MCF 10A (cell line): ENCODE measurements at regions not wholly inside any gene's neighbourhood (a gene's known extent, or its start where the extent isn't known, plus 50 kb on each side); places are given as distances from the start of the nearest gene placed in this dataset.
"Not testable (repeated sequence)": the region's sequence is repeated elsewhere in the genome, so short reads cannot be mapped to it uniquely, and the experiment has no call there.

ENCODE experiments used
- BruUV-seq: library from RNA; stranded (reverse); fragments of 400-500 nt; replicated peaks from 2 replicates; lab custom pipeline; 2021; lab: Mats Ljungman, UMichigan
- CTCF ChIA-PET: fragments of 300-600 bp; sonication (Branson Sonifier 250); formaldehyde crosslinking; extraction: SDS; loops from one replicate; lab custom pipeline; 2021; ENCODE audit warnings: antibody characterized with exemption, inconsistent platforms; lab: Yijun Ruan, JAX
- POLR2A ChIA-PET: fragments of 300-600, 350-650 bp; sonication (Branson Sonifier 250); formaldehyde crosslinking; extraction: SDS; loops from one replicate; lab custom pipeline; 2020; ENCODE audit warnings: antibody characterized with exemption, inconsistent platforms; lab: Yijun Ruan, JAX
- DNase-seq: peaks from one replicate; pipeline ENCODE4 v3.0.0-alpha.2; 2018; ENCODE audit not compliant: unreplicated experiment
- H3K27ac Mint-ChIP-seq: one replicate; pipeline ENCODE4 v1.8.0; 2022; ENCODE audit warnings: mild to moderate bottlenecking, low read depth, mixed read lengths; ENCODE audit not compliant: unreplicated experiment
- H3K27me3 Mint-ChIP-seq: one replicate; pipeline ENCODE4 v1.8.0; 2022; ENCODE audit warnings: mixed read lengths; ENCODE audit not compliant: insufficient read depth, unreplicated experiment
- H3K36me3 Mint-ChIP-seq: one replicate; pipeline ENCODE4 v1.8.0; 2022; ENCODE audit warnings: mild to moderate bottlenecking, moderate library complexity, mixed read lengths; ENCODE audit not compliant: insufficient read depth, unreplicated experiment
- H3K4me1 Mint-ChIP-seq: one replicate; pipeline ENCODE4 v1.8.0; 2022; ENCODE audit warnings: mixed read lengths; ENCODE audit not compliant: insufficient read depth, unreplicated experiment
- H3K4me3 Mint-ChIP-seq: one replicate; pipeline ENCODE4 v1.8.0; 2022; ENCODE audit warnings: mild to moderate bottlenecking, moderate library complexity, mixed read lengths; ENCODE audit not compliant: unreplicated experiment
- H3K9me3 Mint-ChIP-seq: one replicate; pipeline ENCODE4 v1.8.0; 2022; ENCODE audit warnings: mixed read lengths; ENCODE audit not compliant: unreplicated experiment
- intact Hi-C: fragments of 100-400 bp; cut with micrococcal nuclease; formaldehyde crosslinking; loops from 2 replicates; pipeline ENCODE4 v1.14.1; 2022
- TF ChIP-seq, protein P1 (sequence below): fragments of 200-600 bp; IDR thresholded peaks from one replicate; pipeline ENCODE4 v1.8.0; 2022; ENCODE audit warnings: antibody characterized with exemption, mild to moderate bottlenecking; ENCODE audit not compliant: unreplicated experiment

DNA sequence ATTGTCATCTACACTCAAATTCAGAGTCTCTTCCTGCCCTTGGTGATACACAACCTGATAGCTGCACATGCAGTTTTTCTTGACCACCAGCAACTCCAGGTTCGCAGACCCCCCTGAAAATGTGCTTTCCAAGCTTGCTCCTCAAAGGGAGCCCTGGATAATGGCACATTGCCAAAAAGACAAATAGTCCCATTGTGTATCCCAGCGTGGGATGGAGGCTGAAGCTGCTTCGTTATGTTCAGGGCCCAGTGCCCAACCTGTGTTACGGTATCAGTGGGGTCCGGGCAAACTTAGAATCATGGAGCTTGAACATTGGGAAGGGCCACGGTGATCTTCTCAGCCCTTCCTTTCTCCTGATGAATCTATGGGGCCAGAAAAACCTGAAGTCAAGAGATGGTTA, 173.0 kb downstream of the TEX29 start:
- no peaks in the 10 kb centered on the region for H3K4me1 Mint-ChIP-seq
- TF ChIP-seq, protein P1, sequence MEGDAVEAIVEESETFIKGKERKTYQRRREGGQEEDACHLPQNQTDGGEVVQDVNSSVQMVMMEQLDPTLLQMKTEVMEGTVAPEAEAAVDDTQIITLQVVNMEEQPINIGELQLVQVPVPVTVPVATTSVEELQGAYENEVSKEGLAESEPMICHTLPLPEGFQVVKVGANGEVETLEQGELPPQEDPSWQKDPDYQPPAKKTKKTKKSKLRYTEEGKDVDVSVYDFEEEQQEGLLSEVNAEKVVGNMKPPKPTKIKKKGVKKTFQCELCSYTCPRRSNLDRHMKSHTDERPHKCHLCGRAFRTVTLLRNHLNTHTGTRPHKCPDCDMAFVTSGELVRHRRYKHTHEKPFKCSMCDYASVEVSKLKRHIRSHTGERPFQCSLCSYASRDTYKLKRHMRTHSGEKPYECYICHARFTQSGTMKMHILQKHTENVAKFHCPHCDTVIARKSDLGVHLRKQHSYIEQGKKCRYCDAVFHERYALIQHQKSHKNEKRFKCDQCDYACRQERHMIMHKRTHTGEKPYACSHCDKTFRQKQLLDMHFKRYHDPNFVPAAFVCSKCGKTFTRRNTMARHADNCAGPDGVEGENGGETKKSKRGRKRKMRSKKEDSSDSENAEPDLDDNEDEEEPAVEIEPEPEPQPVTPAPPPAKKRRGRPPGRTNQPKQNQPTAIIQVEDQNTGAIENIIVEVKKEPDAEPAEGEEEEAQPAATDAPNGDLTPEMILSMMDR = no peak
- CTCF ChIA-PET = no interaction called here
- no peaks in the 10 kb centered on the region for H3K27me3 Mint-ChIP-seq
- DNase-seq = no peak
- H3K27ac Mint-ChIP-seq = no peak overlapping the region
- H3K36me3 Mint-ChIP-seq = no peaks in the 10 kb centered on the region
- POLR2A ChIA-PET = no interaction called here
- intact Hi-C loops = no loop called here
- no TSS peak for BruUV-seq
- no peak overlapping the region for H3K4me3 Mint-ChIP-seq
- H3K9me3 Mint-ChIP-seq = peaks cover 8% of the 10 kb centered on the region

DNA sequence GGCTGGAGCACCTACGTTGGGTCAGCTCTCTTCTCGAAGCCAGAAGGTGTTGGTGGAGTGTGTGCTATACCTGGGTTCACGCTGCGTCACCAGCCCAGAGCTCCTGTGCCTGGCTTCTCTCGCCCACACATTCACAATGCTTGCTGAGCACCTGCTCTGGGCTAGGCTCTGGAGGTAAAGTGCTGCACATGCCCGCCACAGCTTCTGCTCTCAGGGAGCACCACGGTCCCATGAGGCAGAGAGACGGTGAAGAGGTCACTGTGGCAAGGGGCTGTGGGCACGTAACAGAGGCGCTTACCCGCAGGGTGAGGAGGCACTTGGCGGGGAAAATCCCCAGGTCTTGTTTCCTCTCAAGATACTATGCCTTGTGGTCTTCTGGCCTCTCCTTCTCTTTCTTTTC, 174.2 kb downstream of the TEX29 start:
- TF ChIP-seq, protein P1 = no peak
- Mint-ChIP-seq H3K4me3 (no peak overlapping the region), H3K36me3 (no peaks in the 10 kb centered on the region), H3K4me1 (no peaks in the 10 kb centered on the region), H3K27ac (no peak overlapping the region), H3K27me3 (no peaks in the 10 kb centered on the region), H3K9me3 (peaks cover 8% of the 10 kb centered on the region)
- ChIA-PET CTCF (no interaction called here), POLR2A (interaction anchor here (0.6 kb wide), 1 partner anchor 407 kb away, joined by 4 read pairs; no protein-coding TSS in a partner anchor)
- intact Hi-C loops = no loop called here
- no TSS peak for BruUV-seq
- no peak for DNase-seq

DNA sequence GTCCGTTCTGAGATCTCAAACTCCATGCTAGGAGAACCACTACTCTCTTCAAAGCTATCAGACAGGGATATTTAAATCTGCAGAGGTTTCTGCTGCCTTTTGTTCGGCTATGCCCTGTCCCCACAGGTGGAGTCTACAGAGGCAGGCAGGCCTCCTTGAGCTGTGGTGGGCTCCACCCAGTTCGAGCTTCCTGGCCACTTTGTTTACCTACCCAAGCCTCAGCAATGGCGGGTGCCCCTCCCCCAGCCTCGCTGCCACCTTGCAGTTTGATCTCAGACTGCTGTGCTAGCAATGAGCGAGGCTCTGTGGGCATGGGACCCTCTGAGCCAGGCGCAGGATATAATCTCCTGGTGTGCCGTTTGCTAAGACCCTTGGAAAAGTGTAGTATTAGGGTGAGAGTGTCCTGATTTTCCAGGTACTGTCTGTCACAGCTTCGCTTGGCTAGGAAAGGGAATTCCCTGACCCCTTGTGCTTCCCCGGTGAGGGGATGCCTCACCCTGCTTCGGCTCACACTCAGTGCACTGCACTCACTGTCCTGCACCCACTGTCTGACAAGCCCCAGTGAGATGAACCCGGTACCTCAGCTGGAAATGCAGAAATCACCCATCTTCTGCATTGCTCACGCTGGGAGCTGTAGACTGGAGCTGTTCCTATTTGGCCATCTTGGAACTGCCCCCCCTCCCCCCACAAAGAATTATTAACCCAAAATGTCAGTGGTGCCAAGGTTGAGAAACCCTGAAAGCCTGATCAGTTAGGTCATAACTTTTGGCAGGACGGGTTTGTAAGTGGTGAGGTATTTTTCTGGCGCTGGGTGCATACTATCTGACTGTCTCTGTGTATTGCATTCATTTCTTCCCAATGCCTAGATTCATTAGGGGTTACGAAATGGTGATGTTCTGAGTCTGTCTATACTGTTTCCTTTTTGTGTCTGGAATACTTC, 181.4 kb downstream of the TEX29 start:
- POLR2A ChIA-PET, DNase-seq, H3K4me3 Mint-ChIP-seq, intact Hi-C loops, H3K4me1 Mint-ChIP-seq, H3K27ac Mint-ChIP-seq, H3K27me3 Mint-ChIP-seq, BruUV-seq, H3K36me3 Mint-ChIP-seq: not testable (repeated sequence)
- peaks cover 17% of the 10 kb centered on the region for H3K9me3 Mint-ChIP-seq
- CTCF ChIA-PET = interaction anchor here (0.6 kb wide), 1 partner anchor 943 kb away, joined by 3 read pairs; no protein-coding TSS in a partner anchor

DNA sequence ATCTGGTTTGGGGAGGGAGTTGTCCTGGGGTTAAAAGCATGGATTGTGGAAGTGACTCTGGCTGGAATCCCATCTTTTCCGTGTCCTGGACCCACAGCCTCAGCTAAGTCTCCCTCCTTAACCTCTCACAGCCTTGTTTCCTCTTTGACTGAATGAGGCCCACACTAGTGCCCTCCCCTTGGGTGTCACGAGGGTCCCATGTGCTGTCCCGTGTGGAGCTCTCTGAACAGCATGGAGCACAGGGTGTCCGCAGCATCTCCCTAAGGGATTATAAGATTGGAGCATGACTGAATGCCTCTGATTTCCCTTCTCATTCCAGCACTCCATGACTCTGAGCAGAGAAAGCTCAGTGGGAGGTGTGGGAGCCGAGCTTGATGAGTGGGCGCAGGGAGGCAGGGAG, 182.5 kb downstream of the TEX29 start:
- no TSS peak for BruUV-seq

More for the DNA sequence above, 182.5 kb downstream of the TEX29 start:
- no peaks in the 10 kb centered on the region for H3K36me3 Mint-ChIP-seq
- ChIA-PET POLR2A (no interaction called here), CTCF (no interaction called here)
- peaks cover 17% of the 10 kb centered on the region for H3K9me3 Mint-ChIP-seq
- no peak for DNase-seq
- no peak overlapping the region for H3K27ac Mint-ChIP-seq
- no peak overlapping the region for H3K4me3 Mint-ChIP-seq
- no peaks in the 10 kb centered on the region for H3K27me3 Mint-ChIP-seq
- H3K4me1 Mint-ChIP-seq = no peaks in the 10 kb centered on the region
- intact Hi-C loops = no loop called here
- TF ChIP-seq, protein P1 = no peak
